ENCODE measurements at regions not wholly inside any gene's neighbourhood (a gene's known extent, or its start where the extent isn't known, plus 50 kb on each side); places are given as distances from the start of the nearest gene placed in this dataset.

GRCh38 chr10:108877095-108877561, 1046.2 kb downstream of the XPNPEP1 start:
- DNase-seq (ENCODE audit: low read depth): no peak

GRCh38 chr10:108872854-108873253, 1050.5 kb downstream of the XPNPEP1 start:
- no peak for DNase-seq (ENCODE audit: low read depth)

GRCh38 chr10:108868881-108869280, 1054.4 kb downstream of the XPNPEP1 start:
- DNase-seq (ENCODE audit: low read depth): no peak

- peak; percentile 65 for DNase-seq (ENCODE audit: low read depth)
Observed at GRCh38 chr10:108862676-108863350, 1060.5 kb downstream of the XPNPEP1 start.

GRCh38 chr10:108861181-108861754, 1062.0 kb downstream of the XPNPEP1 start:
- no peak for DNase-seq (ENCODE audit: low read depth)

- DNase-seq (ENCODE audit: low read depth): no peak
Observed at GRCh38 chr10:108852211-108852610, 1071.1 kb downstream of the XPNPEP1 start.

GRCh38 chr10:108850138-108850854, 1073.0 kb downstream of the XPNPEP1 start:
- no peak for DNase-seq (ENCODE audit: low read depth)

GRCh38 chr10:108849688-108850087, 1073.6 kb downstream of the XPNPEP1 start:
- no peak for DNase-seq (ENCODE audit: low read depth)

- no peak for DNase-seq (ENCODE audit: low read depth)
Observed at GRCh38 chr10:108849186-108849585, 1074.1 kb downstream of the XPNPEP1 start.

- DNase-seq (ENCODE audit: low read depth): peak; percentile 15
Observed at GRCh38 chr10:108848046-108848445, 1075.3 kb downstream of the XPNPEP1 start.

GRCh38 chr10:108840944-108841343, 1082.4 kb downstream of the XPNPEP1 start:
- no peak for DNase-seq (ENCODE audit: low read depth)

- DNase-seq (ENCODE audit: low read depth): no peak
Observed at GRCh38 chr10:108836362-108836761, 1086.9 kb downstream of the XPNPEP1 start.

GRCh38 chr10:108822026-108822425, 1101.3 kb downstream of the XPNPEP1 start:
- no peak for DNase-seq (ENCODE audit: low read depth)

- DNase-seq (ENCODE audit: low read depth): no peak
Observed at GRCh38 chr10:108819302-108819701, 1104.0 kb downstream of the XPNPEP1 start.

GRCh38 chr10:108817584-108817983, 1105.7 kb downstream of the XPNPEP1 start:
- no peak for DNase-seq (ENCODE audit: low read depth)

- no peak for DNase-seq (ENCODE audit: low read depth)
Observed at GRCh38 chr10:108817135-108817534, 1106.2 kb downstream of the XPNPEP1 start.

GRCh38 chr10:108812906-108813305, 1110.4 kb downstream of the XPNPEP1 start:
- DNase-seq (ENCODE audit: low read depth): no peak

- no peak for DNase-seq (ENCODE audit: low read depth)
Observed at GRCh38 chr10:108812296-108812695, 1111.0 kb downstream of the XPNPEP1 start.

- DNase-seq (ENCODE audit: low read depth): no peak
Observed at GRCh38 chr10:108808228-108808627, 1115.1 kb downstream of the XPNPEP1 start.

- DNase-seq (ENCODE audit: low read depth): peak; percentile 72
Observed at GRCh38 chr10:108801775-108802517, 1121.4 kb downstream of the XPNPEP1 start.

GRCh38 chr10:108801220-108801619, 1122.1 kb downstream of the XPNPEP1 start:
- DNase-seq (ENCODE audit: low read depth): no peak

GRCh38 chr10:108797573-108797972, 1125.7 kb downstream of the XPNPEP1 start:
- DNase-seq (ENCODE audit: low read depth): no peak

Data from HT1080 (cell line).